HG03103 (cell line): ENCODE measurements at regions not wholly inside any gene's neighbourhood (a gene's known extent, or its start where the extent isn't known, plus 50 kb on each side); places are given as distances from the start of the nearest gene placed in this dataset.

Experiments
- ATAC-seq: cut with Tn5 transposase; IDR thresholded peaks from one replicate; pipeline ENCODE4 v1.9.1; 2021; ENCODE audit warnings: low read depth; ENCODE audit not compliant: unreplicated experiment

DNA sequence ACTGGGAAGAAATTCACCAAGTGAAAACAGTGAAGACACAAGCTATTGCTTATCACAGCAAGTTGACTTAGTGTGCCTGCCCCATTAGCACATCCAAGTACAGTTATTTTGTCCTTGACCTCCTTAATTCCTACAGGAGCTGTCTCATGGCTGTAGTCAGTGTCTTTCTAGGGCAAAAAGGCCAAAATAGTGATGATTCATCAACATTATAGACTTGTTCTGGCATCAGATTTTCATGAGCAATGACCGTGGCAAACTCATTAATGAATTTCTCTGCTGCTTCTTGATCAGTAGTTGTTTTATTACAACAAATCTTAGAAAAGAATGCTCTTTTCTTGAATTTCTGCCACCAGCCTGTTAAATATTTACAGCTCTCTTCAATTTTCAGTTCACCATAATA is 1169.3 kb upstream of the DDX18 start:
- no peak for ATAC-seq

DNA sequence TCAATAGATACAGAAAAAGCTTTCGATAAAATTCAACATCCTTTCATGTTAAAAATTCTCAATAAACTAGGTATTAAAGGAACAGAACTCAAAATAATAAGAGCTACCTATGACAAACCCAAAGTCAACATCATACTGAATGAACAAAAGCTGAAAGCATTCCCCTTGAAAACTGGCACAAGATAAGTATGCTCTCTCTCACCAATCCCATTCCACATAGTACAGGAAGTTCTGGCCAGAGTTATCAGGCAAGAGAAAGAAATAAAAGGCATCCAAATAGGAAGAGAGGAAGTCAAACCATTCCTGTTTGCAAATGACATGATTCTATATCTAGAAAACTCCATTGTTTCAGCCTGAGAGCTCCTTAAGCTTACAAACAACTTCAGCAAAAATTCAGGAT is 1145.8 kb upstream of the DDX18 start:
- no peak for ATAC-seq

DNA sequence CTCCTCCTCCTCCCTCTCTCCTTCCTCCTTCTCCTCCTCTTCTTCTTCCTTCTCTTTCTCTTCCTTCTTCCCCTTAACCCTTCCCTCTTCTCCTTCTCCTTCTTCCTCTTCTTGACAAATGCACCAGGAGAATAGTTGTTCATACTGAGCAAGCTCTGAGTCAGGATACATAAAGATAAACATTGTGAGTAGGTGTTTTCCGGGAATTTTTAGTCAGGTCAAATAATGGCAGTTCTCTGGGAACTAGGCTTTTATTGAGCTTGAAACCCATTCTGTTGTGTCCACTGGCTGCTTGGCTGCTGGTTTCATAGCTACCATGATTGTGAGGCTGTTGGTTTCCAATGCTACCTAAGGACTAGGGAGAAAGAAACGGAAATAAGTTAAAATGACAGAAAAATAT is 1144.7 kb upstream of the DDX18 start:
- ATAC-seq, result no peak

DNA sequence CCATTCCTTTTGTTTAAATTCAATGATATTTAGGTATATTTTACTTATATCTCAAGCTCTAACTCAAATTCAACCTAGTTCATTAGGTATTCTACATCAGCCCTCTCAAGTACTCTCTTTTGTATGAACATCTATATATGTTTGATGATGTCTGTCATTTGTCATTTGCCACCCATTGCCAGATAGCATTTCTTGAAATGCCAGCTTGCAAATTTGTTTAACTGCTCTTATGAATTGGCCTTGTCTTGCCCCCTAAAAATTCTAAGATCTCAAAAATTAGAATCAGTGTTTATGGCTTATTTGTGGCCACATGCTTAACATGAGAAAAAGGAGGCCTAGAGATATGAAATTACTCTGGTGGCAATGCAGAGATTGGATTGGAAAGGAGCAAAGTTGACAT is 1140.3 kb upstream of the DDX18 start:
- ATAC-seq, result no peak

DNA sequence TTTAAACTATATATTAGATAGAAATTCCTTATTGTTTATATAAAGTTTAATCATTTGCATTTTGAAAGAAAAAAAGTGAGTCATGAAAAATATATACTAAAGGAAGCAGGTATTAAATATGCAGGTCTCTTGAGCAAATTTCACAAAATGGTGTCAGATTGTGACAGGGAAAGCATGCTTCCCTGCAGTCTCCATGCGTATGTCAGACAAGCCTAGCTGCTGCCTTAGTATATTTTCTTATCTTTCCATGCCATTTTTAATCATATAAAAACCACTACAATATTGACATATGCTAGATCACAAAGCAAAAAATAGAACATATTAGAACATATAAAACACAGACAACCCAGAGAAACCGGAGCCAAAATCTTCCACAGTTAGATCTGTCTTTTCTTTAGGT is 1137.7 kb upstream of the DDX18 start:
- no peak for ATAC-seq

DNA sequence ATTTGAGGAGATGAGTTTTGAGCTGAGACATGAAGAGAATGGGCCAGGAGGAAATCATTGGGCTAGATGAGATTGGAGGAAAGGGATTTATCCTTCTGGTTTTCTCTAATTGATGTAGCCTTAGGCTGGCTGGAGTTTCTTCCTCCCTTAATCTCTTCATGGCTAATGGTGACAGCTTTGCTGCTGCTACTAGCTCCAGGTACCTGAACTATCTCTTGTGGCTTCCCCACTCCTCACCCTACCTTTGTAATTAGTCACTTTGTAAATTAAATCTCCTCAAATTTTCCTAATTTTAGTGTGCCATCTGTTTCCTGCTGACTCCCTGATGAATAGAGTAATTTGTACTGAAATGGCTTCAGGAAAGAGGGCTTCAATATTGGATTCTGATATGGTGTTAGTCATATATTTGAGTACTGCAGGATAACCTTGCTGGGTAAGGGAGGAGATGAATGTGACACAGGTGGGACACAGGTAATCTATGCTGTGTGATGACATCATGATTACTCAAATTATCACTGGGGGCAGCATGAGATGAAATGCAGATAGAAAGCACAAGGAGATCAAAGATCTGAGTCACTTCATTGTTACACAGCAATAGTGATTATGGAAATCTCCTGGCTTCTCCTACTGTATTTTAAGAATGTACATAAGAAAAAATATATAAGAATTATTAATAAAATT is 1134.1 kb upstream of the DDX18 start:
- ATAC-seq, result no peak

DNA sequence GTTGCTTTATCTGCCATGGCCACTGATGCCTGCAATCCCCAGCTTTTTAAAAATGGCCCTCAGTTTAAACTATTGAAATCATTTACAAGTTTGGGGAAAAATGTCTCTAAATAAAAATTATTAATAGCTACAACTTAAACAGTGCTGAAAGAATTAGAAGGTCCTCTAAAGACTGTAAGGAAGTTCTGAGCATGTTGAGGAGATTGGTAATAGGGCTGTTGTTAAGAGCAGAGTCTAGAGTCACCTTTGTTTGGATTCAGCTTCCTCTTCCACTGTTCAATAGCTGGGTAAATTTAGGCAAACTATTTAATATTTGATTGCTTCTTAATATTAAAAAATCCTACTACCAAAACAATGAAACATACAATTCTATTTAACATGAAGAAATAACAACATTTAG is 1127.1 kb upstream of the DDX18 start:
- ATAC-seq, result no peak

DNA sequence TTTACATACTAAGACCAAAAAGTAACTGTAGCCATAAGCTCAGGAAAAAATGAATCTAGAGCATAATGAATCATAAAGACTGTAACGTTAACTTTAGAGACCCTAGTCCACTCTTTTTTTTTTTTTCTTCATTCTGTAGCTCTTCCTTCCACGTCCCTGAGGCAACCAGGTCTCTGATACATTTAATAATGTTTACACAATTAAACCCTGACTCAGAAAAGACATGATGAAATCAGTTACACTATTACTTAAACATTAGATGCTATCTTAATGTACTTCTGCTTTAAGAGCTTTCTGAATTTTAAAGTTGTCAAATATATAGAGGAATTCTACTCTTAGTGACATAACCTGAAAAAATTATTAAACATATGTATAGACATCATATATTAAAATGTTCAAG is 1121.5 kb upstream of the DDX18 start:
- ATAC-seq, result no peak

DNA sequence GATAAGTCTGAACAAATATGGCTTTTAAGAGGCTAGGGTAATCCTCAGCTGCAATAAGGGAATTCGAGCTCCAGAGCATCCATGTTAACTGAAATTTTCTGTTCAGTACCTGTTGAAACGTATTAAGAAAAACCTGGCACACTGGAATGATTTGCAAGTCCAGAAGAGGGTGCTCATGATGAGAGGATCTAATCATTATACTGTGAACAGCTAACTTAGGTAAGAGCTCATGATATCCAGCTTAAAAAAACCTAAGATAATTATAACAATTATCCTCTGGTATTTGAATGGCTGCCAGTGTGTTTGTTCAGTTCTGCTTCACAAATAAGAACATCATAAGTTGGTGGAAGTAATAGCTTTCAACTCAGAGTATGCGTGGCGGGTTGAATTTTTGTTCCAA is 1118.3 kb upstream of the DDX18 start:
- no peak for ATAC-seq

DNA sequence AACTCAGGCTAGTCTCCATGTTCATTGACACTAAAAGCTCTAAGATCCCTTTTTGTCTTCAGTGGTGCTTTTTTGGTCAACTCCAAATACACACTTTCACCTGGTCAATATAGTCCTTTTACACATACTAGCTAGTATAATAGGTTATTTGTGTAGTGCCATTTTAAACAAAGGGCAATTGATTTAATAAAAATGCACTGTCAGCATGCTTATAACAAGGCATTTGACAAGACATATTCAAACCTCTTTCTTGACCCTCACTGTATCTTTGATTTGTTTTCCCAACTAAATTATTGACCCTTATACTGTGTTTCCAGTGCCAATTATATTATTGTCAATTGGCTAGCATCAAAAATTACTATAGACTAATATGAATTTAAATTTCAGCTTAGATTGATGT is 1117.6 kb upstream of the DDX18 start:
- ATAC-seq, result no peak

DNA sequence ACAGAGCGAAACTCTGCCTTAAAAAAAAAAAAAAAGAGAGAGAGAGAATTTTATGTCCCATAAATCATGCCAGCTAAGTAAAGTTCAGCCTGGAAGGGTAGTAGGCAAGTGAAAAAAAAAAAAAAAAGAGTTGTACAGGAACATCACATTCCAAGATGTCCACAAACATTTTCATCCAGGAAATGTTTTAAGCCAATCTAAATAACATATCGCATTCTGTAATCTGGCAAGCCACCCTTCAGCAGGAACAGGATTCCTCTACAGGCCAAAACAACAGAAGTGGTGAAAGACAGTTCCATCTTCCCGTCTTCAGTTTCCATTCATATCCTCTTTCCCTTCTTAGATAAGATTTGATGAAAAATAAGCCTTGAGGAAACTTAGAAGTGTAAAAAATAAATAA is 1108.1 kb upstream of the DDX18 start:
- no peak for ATAC-seq

DNA sequence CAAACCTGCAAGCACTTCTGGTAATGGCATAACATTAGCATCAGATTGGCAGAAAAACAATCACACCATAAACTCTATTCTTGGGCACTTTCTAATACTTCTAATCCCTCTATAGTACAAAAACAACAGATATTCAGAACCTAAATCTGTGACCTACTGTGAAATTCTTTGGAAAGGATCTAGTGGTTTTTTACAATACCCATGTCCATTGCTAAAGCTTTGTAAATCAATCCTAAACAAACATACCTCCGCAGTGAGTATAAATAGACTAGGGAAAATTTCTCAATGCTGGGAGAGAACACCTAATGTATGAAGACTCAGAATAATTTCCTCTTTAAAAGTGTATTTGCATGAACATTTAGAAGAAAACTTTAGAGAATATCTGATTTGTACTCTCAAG is 1098.5 kb upstream of the DDX18 start:
- ATAC-seq, result no peak

DNA sequence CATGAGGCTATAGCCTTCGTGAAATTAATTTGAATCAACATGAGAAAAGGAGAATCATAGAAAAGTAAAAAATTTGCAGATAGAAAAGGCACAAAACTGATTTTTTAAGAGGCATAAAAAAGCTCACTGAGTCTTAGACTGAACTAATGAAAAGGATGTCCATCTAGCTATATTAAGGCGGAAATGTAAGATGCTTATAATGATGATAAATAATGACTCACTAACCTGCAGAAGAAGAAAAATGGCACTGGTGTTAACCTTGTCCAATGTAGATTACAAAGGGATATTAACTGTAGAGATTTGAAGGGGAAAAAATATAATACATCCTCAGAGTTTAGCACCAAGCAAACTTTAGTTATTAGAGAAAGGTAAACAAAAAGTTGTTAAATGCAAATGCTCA is 1098.0 kb upstream of the DDX18 start:
- ATAC-seq, result no peak

DNA sequence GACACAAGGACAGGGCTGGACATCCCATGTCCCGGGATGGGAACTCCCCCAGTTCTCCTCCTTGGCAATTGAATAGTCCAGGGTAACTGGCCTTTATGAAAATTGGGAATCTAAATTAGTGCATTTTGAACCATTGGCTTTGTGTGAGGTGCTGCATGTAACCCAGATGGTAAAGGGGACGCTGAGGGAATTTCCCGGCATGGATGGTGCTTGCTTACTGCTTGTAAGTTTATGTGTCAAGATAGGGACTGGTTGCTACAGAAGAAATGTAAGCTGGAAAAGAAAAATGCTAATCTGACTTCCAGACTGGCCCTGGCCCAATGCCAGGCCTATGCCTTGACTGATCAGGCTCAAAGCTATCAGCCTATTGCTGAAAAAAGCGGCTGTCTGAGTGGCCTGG is 1096.7 kb upstream of the DDX18 start:
- ATAC-seq, result no peak

DNA sequence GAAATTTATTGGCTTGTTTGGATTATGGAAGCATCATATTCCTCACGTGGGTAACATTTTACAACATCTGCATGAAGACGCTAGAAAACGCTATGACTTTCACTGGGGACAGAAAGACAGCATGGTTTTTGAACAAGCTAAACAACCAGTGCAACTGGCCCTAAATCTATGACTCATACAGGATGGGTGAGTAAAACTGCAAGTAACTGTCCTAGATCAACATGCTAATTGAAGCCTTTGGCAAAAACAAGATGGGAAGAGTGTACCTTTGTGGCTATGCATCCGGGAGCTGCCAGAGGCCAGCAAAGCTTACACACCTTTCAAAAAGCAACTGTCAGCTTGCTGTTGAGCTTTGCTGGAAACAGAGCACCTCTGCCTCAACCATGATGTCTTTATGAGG is 1096.0 kb upstream of the DDX18 start:
- no peak for ATAC-seq

DNA sequence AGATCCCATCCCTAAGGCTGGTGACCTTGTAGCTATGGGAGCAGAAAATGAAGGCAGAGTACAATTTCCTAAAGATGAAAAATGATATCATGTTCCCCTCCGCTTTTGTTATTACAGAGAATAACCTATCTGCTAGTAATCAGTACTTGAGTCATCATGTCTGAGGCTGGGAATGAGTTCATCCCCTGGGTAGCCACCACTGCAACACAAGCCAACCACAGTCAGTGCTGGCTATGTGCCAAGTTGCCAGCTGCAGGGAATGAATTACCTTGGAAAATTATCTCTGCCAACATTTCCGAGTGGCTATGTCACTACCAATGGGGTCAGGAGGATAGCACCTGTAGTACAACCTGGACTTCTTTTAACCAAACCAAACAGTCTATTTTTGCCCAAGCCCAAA is 1094.7 kb upstream of the DDX18 start:
- ATAC-seq, result no peak

DNA sequence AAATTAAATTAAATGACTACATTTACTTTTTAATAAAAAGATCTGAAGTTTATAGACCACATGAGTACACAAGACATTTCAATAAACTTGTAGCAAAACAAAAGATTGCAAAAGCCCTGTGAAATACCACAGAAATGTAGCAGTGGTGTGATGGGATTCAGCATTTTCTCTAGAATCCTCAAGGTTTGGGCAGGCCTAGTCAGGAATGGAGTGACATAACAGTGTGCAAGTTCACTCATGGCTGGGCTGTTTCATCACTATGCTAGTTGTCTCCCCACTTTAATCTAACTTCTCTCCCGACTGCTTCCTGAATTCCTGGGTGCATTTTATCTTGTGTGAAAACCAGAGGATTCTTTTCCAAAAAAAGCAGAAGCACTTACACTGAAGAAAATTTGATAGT is 1089.9 kb upstream of the DDX18 start:
- no peak for ATAC-seq

DNA sequence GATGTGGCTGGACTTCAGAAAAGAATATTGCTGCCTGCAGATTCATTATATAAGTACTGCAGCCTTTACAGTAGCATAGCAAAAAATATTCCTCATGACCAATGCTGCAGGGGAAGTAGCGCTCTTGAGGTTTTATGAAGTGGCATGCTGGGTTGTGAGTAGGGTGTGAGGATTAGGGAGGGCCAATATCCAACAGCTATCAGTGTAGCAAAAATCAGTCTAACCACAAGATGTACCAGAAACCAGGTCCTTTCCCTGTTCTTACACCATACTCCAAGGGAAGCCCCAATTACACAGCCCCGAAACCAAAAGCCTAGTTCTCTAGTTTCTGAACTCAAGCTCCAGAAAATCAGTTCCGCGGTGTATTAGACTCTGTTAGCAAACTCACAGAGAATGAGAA is 1082.2 kb upstream of the DDX18 start:
- no peak for ATAC-seq

DNA sequence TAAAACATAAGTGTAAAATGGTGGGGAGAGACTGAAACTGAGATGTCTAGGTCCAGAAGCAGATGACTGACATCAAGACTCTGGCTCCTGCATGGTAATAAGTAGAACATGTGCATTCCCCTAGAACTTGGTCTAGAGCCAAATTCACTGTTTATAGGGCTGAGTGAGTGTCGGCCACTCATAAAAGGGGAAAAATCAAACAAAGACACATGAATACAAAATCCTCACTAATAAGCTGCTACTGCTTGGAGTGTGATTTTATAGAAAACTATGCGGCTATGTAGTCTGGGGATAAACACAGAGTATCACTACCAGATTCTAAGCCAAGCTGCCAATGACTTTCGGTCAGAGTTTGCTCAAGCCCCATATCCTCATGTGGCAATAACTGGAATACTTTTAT is 1080.8 kb upstream of the DDX18 start:
- ATAC-seq, result no peak

DNA sequence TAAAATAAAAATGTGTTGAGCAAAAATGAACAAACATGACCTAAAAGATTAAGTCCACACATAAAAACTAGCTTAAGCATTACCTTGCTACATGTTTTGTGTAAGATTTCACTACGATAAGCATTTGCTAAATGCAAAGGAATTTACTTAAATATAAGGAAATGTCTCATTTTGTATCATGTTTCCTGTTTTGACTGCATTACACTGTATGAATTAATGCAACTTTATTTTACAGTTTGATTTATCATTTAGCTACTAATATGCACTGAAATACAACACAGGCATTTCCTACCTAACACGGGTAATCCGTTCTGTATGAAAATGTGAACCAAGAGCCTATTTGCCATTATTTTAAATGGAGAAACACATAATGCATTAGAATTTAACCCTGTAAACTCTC is 1076.5 kb upstream of the DDX18 start:
- ATAC-seq, result no peak

DNA sequence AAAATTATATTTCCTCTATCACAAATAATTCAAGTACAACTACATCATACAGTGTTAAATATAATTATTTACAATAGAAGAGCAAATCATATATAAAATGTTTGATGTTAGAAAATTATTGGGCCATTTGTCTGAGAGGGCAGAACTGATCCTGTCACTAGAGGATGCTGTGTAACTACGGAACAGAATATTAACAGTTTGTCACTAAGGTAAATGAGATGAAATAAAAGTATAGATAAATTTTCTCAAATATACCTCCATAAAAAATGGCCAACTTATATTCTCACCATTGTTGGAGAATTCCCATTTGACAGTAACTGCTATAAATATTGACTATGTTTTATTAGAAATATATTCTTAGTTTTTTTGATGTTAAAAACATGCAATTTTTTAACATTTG is 1067.4 kb upstream of the DDX18 start:
- ATAC-seq, result no peak

DNA sequence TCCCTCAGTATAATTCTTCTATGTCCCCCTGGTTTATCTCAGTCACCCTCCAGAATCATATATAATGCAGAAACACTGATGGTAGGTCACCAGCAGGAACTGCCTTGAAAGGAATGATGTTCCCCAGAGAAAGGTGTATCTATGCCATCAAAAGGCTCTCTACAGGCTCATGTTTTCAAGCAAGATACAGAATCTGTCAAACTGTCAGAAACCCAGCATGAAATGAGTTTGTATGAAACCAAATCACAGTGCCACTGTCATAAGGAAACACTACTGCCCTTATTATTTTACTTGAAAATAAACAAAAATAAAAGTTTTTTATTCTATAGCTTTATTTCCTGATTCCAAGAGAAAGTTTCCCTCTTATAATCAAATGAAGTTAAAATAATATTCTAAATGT is 1064.5 kb upstream of the DDX18 start:
- ATAC-seq, result no peak

DNA sequence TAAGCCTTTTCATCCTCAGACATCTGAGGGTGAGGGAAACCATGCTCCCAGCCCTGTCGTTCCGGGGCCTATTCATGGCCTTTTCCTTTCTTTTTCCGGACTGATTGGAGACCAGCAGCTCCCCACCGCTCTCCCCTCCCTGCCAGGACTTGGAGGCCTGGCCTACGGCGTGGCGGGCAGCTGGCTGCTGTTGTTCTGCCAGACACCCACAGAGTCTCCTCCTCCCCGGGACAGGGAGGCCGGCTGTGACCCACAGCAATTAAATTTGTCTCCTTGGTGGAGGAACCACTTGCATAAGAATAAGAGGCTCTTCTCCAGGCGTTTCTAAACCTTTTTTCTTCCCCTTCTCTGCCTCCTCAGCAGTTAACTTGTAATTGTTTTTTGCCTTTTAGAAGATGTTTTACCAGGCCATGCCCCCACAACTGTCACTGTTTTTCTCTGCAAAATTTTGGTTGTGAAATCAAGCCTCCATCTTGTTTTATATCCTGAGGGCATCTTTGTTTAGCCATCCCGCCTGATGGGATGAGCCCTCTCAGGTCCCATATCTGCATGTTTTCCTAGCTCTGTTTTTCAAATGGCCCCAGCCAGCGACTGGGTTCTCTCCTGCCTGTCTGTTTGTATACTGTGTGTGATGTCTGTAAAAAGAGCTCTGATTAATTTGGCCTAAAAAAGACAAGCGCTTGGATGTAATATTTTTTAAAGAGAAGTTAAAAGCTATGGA is 1060.0 kb upstream of the DDX18 start:
- ATAC-seq, result no peak
